DMS153 treated with DMSO at 0.1 percent for 48 hours (cell line): ENCODE measurements at regions not wholly inside any gene's neighbourhood (a gene's known extent, or its start where the extent isn't known, plus 50 kb on each side); places are given as distances from the start of the nearest gene placed in this dataset.

Experiments used
- DNase-seq: peaks from one replicate; lab custom pipeline; 2025; ENCODE audit not compliant: unreplicated experiment; lab: John Stamatoyannopoulos, UW

DNA sequence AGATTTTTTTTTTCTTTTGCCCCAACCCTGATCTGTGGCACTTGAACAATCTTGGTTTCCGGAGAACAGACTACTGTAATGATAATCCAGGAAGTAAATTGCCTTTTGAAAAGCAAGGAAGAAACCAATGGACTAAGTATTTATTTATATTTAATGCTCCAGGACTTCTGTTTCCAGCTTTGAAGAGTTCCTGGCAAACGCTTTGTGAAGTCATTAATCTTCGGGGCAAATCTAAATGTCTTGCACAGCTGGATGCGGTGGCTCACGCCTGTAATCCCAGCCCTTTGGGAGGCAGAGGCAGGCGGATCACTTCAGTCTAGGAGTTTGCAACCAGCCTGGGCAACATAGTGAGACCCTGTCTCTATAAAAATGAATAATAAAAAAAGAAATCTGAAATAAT lies 135.1 kb upstream of the GATA6 start:
- DNase-seq, result no peak

DNA sequence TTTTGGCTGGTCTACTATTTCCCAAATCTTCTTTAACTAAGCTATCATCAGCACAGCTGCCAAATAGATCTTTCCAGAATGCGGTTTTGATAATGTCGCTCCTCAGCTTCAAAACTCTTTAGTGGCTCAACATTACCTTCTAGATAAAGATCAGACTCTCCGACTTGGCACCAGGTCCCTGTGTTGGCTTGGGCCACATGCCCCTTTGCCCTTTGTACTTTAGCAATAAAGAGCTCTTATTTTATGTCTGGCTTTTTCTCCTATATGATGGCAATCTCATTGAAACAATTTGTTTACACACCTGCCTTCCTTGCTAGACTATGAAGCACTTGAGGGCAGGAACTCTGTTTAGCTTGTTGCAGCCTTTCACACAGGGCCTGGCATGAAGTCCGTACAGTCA lies 128.9 kb upstream of the GATA6 start:
- no peak for DNase-seq

DNA sequence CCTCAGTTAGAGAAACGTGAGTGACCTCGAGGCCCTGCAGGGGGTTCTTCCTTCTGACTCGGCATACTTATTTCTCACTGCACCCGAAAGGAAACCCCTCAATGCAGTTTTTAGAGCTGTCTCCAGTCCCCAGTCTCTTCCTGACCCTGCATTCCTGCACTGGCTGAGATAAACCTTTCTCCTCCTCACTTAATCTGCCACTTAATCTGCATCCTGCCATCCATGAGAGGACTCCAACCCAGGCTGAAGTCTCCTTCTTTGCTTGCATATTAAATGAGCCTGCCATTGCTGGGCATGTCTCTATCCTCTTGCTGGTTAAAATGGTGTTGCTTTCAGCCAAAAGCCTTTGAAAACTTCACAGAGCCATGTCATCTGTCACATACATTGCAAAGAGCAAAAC lies 125.6 kb upstream of the GATA6 start:
- no peak for DNase-seq

DNA sequence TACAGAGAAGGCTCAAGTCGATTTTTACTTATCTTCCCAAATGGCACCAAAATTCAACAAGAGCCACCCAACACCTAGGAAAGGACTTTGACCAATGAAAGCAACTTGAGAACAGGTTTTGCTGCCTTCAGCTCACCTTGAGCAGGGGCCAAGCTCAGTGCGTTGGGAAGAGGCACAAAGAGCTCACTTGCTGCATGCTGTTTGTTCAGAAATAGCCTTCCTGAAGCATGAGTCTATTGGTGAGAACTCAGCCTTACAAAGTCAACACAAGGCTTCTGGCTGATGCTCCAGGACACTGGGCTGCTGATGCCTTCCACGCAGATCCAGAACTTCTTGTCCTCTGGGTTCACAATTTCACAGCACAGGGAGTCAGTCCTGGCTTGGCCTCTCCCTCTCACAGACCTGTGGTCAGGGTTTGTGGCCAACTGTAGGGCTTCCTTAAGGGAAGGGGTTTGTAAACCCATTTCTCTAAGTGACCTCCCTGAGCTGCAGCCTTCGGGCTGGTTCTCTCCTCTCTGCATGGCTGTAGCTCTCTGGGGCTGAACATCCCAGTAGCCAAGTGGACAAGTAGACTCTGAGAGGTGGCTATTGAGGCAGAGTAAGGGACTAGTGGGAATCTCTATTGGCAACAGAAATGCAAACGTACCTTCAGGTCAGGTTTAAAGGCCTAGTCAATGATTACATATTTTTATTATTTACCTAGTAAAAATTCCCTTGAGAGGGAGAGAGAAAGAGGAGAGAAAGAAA lies 124.7 kb upstream of the GATA6 start:
- no peak for DNase-seq

- no peak for DNase-seq
Observed at GRCh38 chr18:22045221-22045918, 124.0 kb upstream of the GATA6 start.

DNA sequence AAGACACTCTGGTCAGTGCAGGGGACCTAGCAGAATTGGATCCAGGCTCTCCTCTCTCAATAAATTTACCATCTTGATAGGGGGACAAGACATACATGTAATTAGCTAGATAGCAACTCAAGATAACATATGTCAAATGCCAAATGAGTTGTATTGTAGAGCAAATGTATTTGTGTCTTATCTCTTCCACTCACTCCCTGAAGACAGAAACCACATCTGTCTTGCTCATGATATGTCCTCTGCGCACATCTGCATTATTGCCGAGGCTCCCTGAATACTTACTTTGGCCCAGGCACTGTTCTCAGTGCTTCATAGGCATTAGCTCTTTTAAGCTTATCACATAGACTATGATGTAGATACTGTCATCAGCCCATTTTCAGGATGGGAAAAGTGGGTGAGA lies 122.9 kb upstream of the GATA6 start:
- no peak for DNase-seq

DNA sequence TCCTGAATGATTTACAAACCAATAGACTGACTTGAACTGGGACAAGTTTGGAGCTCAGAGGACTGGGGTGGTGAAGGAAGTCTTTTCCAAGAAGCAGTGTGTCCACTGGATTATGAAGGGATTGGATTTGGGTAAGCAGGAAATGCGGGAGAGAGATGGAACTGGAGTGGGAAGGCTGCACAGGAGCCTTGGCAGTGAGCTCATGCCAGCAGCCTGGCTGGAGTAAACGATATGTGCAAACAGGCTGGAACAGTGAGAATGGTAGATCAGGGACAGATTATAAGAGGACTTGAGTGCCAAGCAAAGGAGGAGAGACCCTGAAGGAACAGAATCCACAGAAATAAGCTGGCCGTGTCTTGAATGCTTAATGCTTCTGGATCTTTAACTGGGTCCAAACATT lies 121.9 kb upstream of the GATA6 start:
- DNase-seq, result no peak

DNA sequence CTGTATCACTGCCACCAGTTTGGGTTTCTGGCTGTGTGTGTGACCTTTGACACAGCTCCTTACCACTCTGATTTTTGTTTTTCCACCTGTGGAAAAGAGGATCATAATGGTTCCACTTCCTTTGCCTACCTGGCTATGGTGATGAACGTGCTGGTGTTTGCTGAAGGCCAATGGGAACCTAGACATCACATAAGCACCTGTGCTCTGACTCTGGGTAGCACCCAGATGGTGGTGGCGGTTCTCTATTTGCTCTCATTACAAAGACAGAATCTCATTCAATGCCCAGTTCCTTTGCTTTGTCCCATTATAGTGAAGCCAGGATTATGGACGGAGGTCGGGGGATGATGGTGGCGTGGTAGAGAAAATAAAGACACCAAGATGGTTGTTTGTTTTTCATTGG lies 121.2 kb upstream of the GATA6 start:
- DNase-seq, result no peak

DNA sequence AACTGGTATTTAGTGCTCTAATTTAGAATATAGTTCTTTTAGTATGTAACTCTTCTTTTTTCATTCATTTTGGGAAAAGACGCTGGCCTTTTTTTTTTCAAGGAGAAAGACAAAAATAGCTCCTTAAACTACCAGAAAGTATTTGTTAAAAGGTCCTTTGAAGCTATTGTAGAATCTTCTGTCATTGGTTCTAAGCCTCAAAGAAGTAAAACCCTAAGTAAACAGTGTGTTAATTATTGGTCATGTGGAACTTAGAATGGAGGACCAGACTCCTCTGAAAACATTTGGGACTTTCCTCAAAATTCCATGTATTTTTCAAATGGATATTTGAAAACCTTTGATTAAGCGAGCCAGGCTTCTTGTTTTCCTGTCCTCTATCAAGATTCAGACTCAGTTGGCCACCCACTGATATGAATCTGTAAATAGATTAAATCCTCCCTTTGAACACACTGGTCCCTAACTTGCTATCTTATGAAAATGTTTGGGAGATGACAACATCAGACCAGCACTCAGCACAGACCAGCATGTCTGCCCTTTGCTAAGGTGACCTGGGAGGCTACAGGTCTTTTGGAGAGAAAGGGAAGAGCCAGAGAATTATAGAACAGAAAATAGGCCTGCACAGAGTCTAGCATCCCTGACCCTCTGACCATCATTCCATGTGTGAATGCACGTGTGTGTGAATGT lies 120.3 kb upstream of the GATA6 start:
- DNase-seq, result no peak

GRCh38 chr18:22052405-22053105 lies 116.8 kb upstream of the GATA6 start:
- no peak for DNase-seq

- no peak for DNase-seq
Observed at GRCh38 chr18:22055466-22056238, 113.7 kb upstream of the GATA6 start.

- no peak for DNase-seq
Observed at GRCh38 chr18:22056950-22057349, 112.4 kb upstream of the GATA6 start.

DNA sequence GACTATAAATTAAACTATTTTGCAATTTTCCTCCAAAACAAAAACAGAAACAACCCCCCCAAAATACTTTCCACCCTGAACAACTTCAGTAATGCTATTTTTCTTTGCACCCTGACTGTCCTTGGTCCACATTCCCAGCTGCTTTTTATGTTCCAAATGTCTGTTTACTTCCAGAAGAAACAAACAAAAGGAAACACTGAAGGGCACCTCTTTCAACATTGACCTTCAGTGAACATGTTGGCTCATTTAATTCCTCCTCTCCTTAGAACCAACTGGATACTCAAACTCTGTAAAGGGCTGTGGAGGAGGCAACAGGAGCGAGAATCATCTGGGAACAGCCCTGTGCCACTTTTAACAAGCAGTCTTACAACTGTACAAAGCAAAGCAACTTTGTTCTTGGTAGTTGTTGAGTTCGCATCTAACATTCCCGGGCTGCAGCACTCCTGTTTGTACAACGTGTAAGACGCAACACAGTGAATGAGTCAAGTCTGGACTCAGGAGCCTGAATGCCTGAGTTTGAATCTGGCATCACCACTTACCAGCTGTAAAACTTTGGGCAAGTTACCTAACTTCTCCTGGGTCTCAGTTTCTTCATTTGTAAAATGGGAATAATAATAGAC lies 111.4 kb upstream of the GATA6 start:
- no peak for DNase-seq

DNA sequence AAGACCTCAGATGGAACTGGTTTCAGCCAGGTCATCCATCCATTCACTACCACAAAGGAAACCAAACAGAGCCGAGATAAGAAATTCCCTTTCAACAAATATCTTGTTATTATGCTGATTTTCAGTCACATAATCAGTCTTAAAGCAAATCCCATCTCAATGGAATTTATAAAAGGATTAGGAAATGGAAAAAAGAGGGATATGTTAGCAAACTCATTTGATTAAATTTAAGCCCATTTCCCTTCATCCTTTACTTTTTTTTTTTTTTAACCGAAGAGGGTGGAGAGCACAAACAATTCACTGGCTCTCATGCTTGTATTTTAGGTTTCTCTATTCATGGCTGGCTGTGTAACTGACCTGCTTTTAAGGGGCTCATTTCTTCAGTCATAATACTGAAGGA lies 109.0 kb upstream of the GATA6 start:
- no peak for DNase-seq

- no peak for DNase-seq
Observed at GRCh38 chr18:22063102-22063501, 106.3 kb upstream of the GATA6 start.

DNA sequence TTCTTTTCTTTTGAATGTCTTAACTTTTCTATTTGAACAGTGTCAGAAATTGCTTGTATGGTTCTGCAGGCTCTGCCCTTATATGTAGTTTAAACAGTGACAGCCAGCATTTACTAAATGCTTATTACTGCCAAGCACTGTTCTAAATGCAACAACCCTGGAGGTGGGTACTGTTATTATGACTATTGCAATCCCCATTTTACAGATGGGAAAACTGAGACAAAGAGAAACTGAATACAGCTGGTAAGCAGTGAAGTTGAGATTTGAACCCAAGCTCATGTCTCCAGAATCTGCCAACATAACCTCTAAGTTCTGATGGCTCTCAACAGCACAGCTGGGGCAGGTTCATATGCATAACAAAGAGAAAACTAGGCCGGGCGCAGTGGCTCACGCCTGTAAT lies 105.7 kb upstream of the GATA6 start:
- DNase-seq, result no peak

- no peak for DNase-seq
Observed at GRCh38 chr18:22064581-22064980, 104.8 kb upstream of the GATA6 start.

GRCh38 chr18:22065311-22065710 lies 104.1 kb upstream of the GATA6 start:
- no peak for DNase-seq

DNA sequence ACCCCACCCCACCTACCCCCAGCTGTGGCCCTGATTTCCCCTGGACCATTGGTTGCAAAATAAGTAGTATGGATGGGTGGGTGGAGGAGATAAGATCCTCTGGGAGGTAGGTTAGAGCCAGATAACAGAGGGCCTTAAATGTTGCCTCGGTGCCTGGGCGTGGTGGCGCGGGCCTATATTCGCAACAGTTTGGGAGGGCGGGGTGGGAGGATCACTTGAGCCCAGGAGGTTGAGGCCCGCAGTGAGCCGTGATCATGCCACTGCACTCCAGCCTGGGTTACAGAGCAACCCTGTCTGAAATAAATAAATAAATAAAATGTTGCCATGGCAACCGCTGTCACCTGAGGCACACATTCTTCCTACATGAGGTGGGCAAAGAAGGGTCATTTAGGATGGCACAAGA lies 103.3 kb upstream of the GATA6 start:
- no peak for DNase-seq

- no peak for DNase-seq
Observed at GRCh38 chr18:22067109-22067508, 102.3 kb upstream of the GATA6 start.
